Body of pancreas (tissue), 4 donors: ENCODE measurements at regions not wholly inside any gene's neighbourhood (a gene's known extent, or its start where the extent isn't known, plus 50 kb on each side); places are given as distances from the start of the nearest gene placed in this dataset.

ENCODE experiments used
- ATAC-seq: fragments of 150-250 bp; one replicate; pipeline ENCODE4 v1.9.1; 2016
- DNase-seq, 4 donors: peaks; one replicate each; pipeline ENCODE4 v3.0.0-alpha.2; 2019
- H3K27ac ChIP-seq, 4 donors: fragments of 200-600 bp; sonication (generic); 1 replicate in 3 of 4; 2 replicates in 1 of 4; pipeline versions ENCODE4 v1.5.1 to v1.6.1; 2016 to 2019; ENCODE audit warnings: mild to moderate bottlenecking in 1 of 4, mixed read lengths in 1 of 4, moderate library complexity in 1 of 4
- H3K27me3 ChIP-seq, 2 donors: fragments of 200-600 bp; sonication (generic); one replicate each; pipeline ENCODE4 v1.6.0; 2016; ENCODE audit warnings: mild to moderate bottlenecking in 1 of 2
- H3K36me3 ChIP-seq, 2 donors: fragments of 200-600 bp; sonication (generic); replicated peaks in 1 of 2; 2 replicates each; pipeline ENCODE4 v1.5.1; 2016; ENCODE audit warnings: low read depth in 2 of 2; ENCODE audit not compliant: insufficient read depth in 1 of 2
- H3K4me1 ChIP-seq: fragments of 200-600 bp; sonication (generic); one replicate; pipeline ENCODE4 v1.6.0; 2016
- H3K4me3 ChIP-seq, 2 donors: fragments of 200-600 bp; sonication (generic); 1 replicate in 1 of 2; 2 replicates in 1 of 2; pipeline ENCODE4 v1.5.1; 2016 to 2019
- H3K9me3 ChIP-seq, 3 donors: fragments of 200-600 bp; sonication (generic); 1 replicate in 2 of 3; 2 replicates in 1 of 3; pipeline ENCODE4 v1.5.1; 2016
- CTCF ChIP-seq, 7 experiments: fragments of 450-650 bp in 4 of 7; fragments of 200-600 bp in 3 of 7; sonication (generic) in 3 of 7; IDR thresholded peaks; one replicate each; pipeline ENCODE4 v1.5.1; 2016 to 2019; ENCODE audit warnings: antibody characterized with exemption in 7 of 7
- POLR2A ChIP-seq, 3 donors: fragments of 450-650 bp; IDR thresholded peaks; one replicate each; pipeline ENCODE4 v1.6.1; 2016; ENCODE audit warnings: antibody characterized with exemption in 3 of 3, mild to moderate bottlenecking in 2 of 3
- WGBS, 2 donors: methylation state at CpG; one replicate each; pipeline ENCODE4 v1.1.5; 2017; 5-methylcytosine and 5-hydroxymethylcytosine counted together
- intact Hi-C: fragments of 100-400 bp; cut with DNase I; formaldehyde crosslinking; loops from one replicate; pipeline ENCODE4 v1.15.1; 2023

GRCh38 chr15:36390491-36390890, 188.9 kb upstream of the CDIN1 start:
- 65 to 73% methylated on average over 2 of the region's 2 CpGs for WGBS, 2 donors
- H3K36me3 ChIP-seq: no peaks in the 10 kb centered on the region
- intact Hi-C loops: no loop called here
- no peak for TF ChIP-seq CTCF (IDR thresholded peaks at IDR 0.05)
- TF ChIP-seq POLR2A (IDR thresholded peaks at IDR 0.05): no peak
- DNase-seq (no peak), ATAC-seq (no peak)
- H3K27ac ChIP-seq: no peak overlapping the region
- no peaks in the 10 kb centered on the region for H3K4me1 ChIP-seq
- no peaks in the 10 kb centered on the region for H3K9me3 ChIP-seq
- H3K4me3 ChIP-seq: no peak overlapping the region
- H3K27me3 ChIP-seq: no peaks in the 10 kb centered on the region

GRCh38 chr15:36392676-36393266, 186.7 kb upstream of the CDIN1 start:
- 43 to 49% methylated on average over 4 of the region's 4 CpGs for WGBS, 2 donors
- H3K36me3 ChIP-seq: no peaks in the 10 kb centered on the region
- DNase-seq: no peak
- ATAC-seq: no peak
- no peak for TF ChIP-seq POLR2A (IDR thresholded peaks at IDR 0.05)
- intact Hi-C loops: no loop called here
- H3K27me3 ChIP-seq: no peaks in the 10 kb centered on the region
- H3K9me3 ChIP-seq: no peaks in the 10 kb centered on the region
- H3K4me3 ChIP-seq: no peak overlapping the region
- no peaks in the 10 kb centered on the region for H3K4me1 ChIP-seq
- no peak overlapping the region for H3K27ac ChIP-seq

- ATAC-seq (no peak), DNase-seq (no peak)
Measured at GRCh38 chr15:36398212-36398611, 181.2 kb upstream of the CDIN1 start.

GRCh38 chr15:36399276-36399675, 180.2 kb upstream of the CDIN1 start:
- H3K36me3 ChIP-seq: no peaks in the 10 kb centered on the region
- H3K27ac ChIP-seq: no peak overlapping the region
- ATAC-seq (no peak), DNase-seq (no peak)
- no peaks in the 10 kb centered on the region for H3K9me3 ChIP-seq
- no peak overlapping the region for H3K4me3 ChIP-seq
- no peaks in the 10 kb centered on the region for H3K27me3 ChIP-seq
- intact Hi-C loops: no loop called here
- TF ChIP-seq POLR2A (IDR thresholded peaks at IDR 0.05) (no peak), CTCF (IDR thresholded peaks at IDR 0.05) (no peak)
- no peaks in the 10 kb centered on the region for H3K4me1 ChIP-seq
- 75 to 80% methylated on average over 9 of the region's 9 CpGs for WGBS, 2 donors

More at GRCh38 chr15:36398212-36398611, 181.2 kb upstream of the CDIN1 start:
- Histone ChIP-seq H3K4me1 (no peaks in the 10 kb centered on the region), H3K4me3 (no peak overlapping the region), H3K27ac (no peak overlapping the region), H3K27me3 (no peaks in the 10 kb centered on the region), H3K36me3 (no peaks in the 10 kb centered on the region), H3K9me3 (no peaks in the 10 kb centered on the region)
- WGBS, 2 donors: 79 to 80% methylated on average over 3 of the region's 3 CpGs
- intact Hi-C loops: no loop called here
- TF ChIP-seq CTCF (IDR thresholded peaks at IDR 0.05) (no peak), POLR2A (IDR thresholded peaks at IDR 0.05) (no peak)

- Histone ChIP-seq H3K4me3 (no peak overlapping the region), H3K27ac (no peak overlapping the region), H3K27me3 (no peaks in the 10 kb centered on the region), H3K9me3 (no peaks in the 10 kb centered on the region), H3K4me1 (no peaks in the 10 kb centered on the region), H3K36me3 (no peaks in the 10 kb centered on the region)
- no peak for ATAC-seq
- 78 to 79% methylated on average over 3 of the region's 3 CpGs for WGBS, 2 donors
- DNase-seq: no peak
- TF ChIP-seq CTCF (IDR thresholded peaks at IDR 0.05): no peak
- TF ChIP-seq POLR2A (IDR thresholded peaks at IDR 0.05): no peak
- intact Hi-C loops: no loop called here
Measured at GRCh38 chr15:36400936-36401585, 178.4 kb upstream of the CDIN1 start.
